Mesenteric fat pad (tissue), 1 donor: ENCODE measurements at regions not wholly inside any gene's neighbourhood (a gene's known extent, or its start where the extent isn't known, plus 50 kb on each side); places are given as distances from the start of the nearest gene placed in this dataset.

Source experiments
- DNase-seq: peaks from one replicate; pipeline ENCODE4 v3.0.0-alpha.2; 2020; ENCODE audit warnings: low spot score
- donor health status: DM: yes; HTN: yes; CAD: no.

- no peak for DNase-seq
Measured at GRCh38 chr5:104187656-104188055, 625.1 kb upstream of the NUDT12 start.

GRCh38 chr5:104186510-104186909 lies 623.9 kb upstream of the NUDT12 start:
- no peak for DNase-seq

- no peak for DNase-seq
Measured at GRCh38 chr5:104186100-104186499, 623.5 kb upstream of the NUDT12 start.

- DNase-seq = no peak
Measured at GRCh38 chr5:104184264-104184663, 621.7 kb upstream of the NUDT12 start.

GRCh38 chr5:104178829-104179456 lies 616.4 kb upstream of the NUDT12 start:
- DNase-seq = no peak

GRCh38 chr5:104178066-104178465 lies 615.5 kb upstream of the NUDT12 start:
- no peak for DNase-seq

GRCh38 chr5:104177651-104178050 lies 615.1 kb upstream of the NUDT12 start:
- no peak for DNase-seq

- no peak for DNase-seq
Measured at GRCh38 chr5:104172976-104173375, 610.4 kb upstream of the NUDT12 start.

GRCh38 chr5:104171958-104172690 lies 609.5 kb upstream of the NUDT12 start:
- no peak for DNase-seq

GRCh38 chr5:104170926-104171325 lies 608.3 kb upstream of the NUDT12 start:
- no peak for DNase-seq

GRCh38 chr5:104146652-104147051 lies 584.1 kb upstream of the NUDT12 start:
- no peak for DNase-seq

GRCh38 chr5:104139840-104140239 lies 577.3 kb upstream of the NUDT12 start:
- no peak for DNase-seq

- DNase-seq = no peak
Measured at GRCh38 chr5:104130320-104130719, 567.7 kb upstream of the NUDT12 start.

GRCh38 chr5:104128348-104128747 lies 565.8 kb upstream of the NUDT12 start:
- DNase-seq = no peak

- DNase-seq = no peak
Measured at GRCh38 chr5:104126980-104127379, 564.4 kb upstream of the NUDT12 start.

GRCh38 chr5:104119529-104119928 lies 556.9 kb upstream of the NUDT12 start:
- DNase-seq = no peak

GRCh38 chr5:104111632-104112031 lies 549.0 kb upstream of the NUDT12 start:
- DNase-seq = no peak

- no peak for DNase-seq
Measured at GRCh38 chr5:104096451-104096850, 533.9 kb upstream of the NUDT12 start.

- no peak for DNase-seq
Measured at GRCh38 chr5:104095527-104095926, 532.9 kb upstream of the NUDT12 start.

- DNase-seq = no peak
Measured at GRCh38 chr5:104088876-104089778, 526.5 kb upstream of the NUDT12 start.

GRCh38 chr5:104084896-104085295 lies 522.3 kb upstream of the NUDT12 start:
- no peak for DNase-seq

GRCh38 chr5:104082754-104083153 lies 520.2 kb upstream of the NUDT12 start:
- DNase-seq = no peak
